DND-41 (cell line): ENCODE measurements at regions not wholly inside any gene's neighbourhood (a gene's known extent, or its start where the extent isn't known, plus 50 kb on each side); places are given as distances from the start of the nearest gene placed in this dataset.

Source experiments
- CTCF ChIP-seq: IDR thresholded peaks from 2 replicates; pipeline ENCODE4 v1.5.1; 2012; ENCODE audit warnings: borderline replicate concordance, low read length, moderate library complexity, mild to moderate bottlenecking; ENCODE audit not compliant: poor library complexity, severe bottlenecking; ENCODE audit errors: extremely low read depth
- EZH2 ChIP-seq: IDR thresholded peaks from 3 replicates; pipeline ENCODE4 v1.6.1; 2012; ENCODE audit warnings: borderline replicate concordance, low read depth, mild to moderate bottlenecking, moderate library complexity, low read length, inconsistent platforms; ENCODE audit not compliant: severe bottlenecking

GRCh38 chr11:39459606-39460005 is 1999.8 kb downstream of the LRRC4C start:
- TF ChIP-seq CTCF: no peak
- TF ChIP-seq EZH2: no peak
